HUES48 (cell line): ENCODE measurements at regions not wholly inside any gene's neighbourhood (a gene's known extent, or its start where the extent isn't known, plus 50 kb on each side); places are given as distances from the start of the nearest gene placed in this dataset.
"Not testable (repeated sequence)": the region's sequence is repeated elsewhere in the genome, so short reads cannot be mapped to it uniquely, and the experiment has no call there.

Experiments used
- H3K27ac ChIP-seq: one replicate; pipeline ENCODE4 v1.7.0; 2013; ENCODE audit warnings: low read depth, low read length, inconsistent platforms
- H3K27me3 ChIP-seq: 2 replicates; pipeline ENCODE4 v1.6.1; 2013; ENCODE audit warnings: mild to moderate bottlenecking, low read length; ENCODE audit not compliant: control insufficient read depth, insufficient read depth
- H3K36me3 ChIP-seq: 2 replicates; pipeline ENCODE4 v1.6.1; 2013; ENCODE audit warnings: low read length; ENCODE audit not compliant: control insufficient read depth, insufficient read depth
- H3K4me1 ChIP-seq: 2 replicates; pipeline ENCODE4 v1.6.1; 2013; ENCODE audit warnings: mild to moderate bottlenecking, low read length; ENCODE audit not compliant: control insufficient read depth, insufficient read depth
- H3K4me3 ChIP-seq: 2 replicates; pipeline ENCODE4 v1.5.1; 2013; ENCODE audit warnings: mild to moderate bottlenecking, low read depth, low read length
- H3K9ac ChIP-seq: 2 replicates; pipeline ENCODE4 v1.6.1; 2013; ENCODE audit warnings: mild to moderate bottlenecking, low read depth, low read length, moderate library complexity
- H3K9me3 ChIP-seq: 2 replicates; pipeline ENCODE4 v1.6.1; 2013; ENCODE audit warnings: low read length; ENCODE audit not compliant: control insufficient read depth, insufficient read depth

GRCh38 chr2:123648956-123649355, 376.1 kb upstream of the CNTNAP5 start:
- H3K4me3 ChIP-seq = no peak overlapping the region
- H3K27me3 ChIP-seq = no peaks in the 10 kb centered on the region
- peaks cover 10% of the 10 kb centered on the region; the same call in 1 of the 2 replicates for H3K4me1 ChIP-seq
- no peaks in the 10 kb centered on the region for H3K36me3 ChIP-seq
- H3K9me3 ChIP-seq = no peaks in the 10 kb centered on the region
- H3K9ac ChIP-seq = no peak overlapping the region
- H3K27ac ChIP-seq = no peak overlapping the region

- peaks cover 10% of the 10 kb centered on the region; the same call in 1 of the 2 replicates for H3K4me1 ChIP-seq
- H3K9me3 ChIP-seq = no peaks in the 10 kb centered on the region
- H3K4me3 ChIP-seq = no peak overlapping the region
- H3K36me3 ChIP-seq = no peaks in the 10 kb centered on the region
- H3K9ac ChIP-seq = no peak overlapping the region
- H3K27me3 ChIP-seq = no peaks in the 10 kb centered on the region
- H3K27ac ChIP-seq = no peak overlapping the region
Measured at GRCh38 chr2:123651151-123651550, 373.9 kb upstream of the CNTNAP5 start.

GRCh38 chr2:123652320-123652719, 372.8 kb upstream of the CNTNAP5 start:
- H3K27me3 ChIP-seq = no peaks in the 10 kb centered on the region
- peaks cover 2% of the 10 kb centered on the region for H3K9me3 ChIP-seq
- no peak overlapping the region for H3K9ac ChIP-seq
- no peak overlapping the region for H3K27ac ChIP-seq
- no peaks in the 10 kb centered on the region for H3K36me3 ChIP-seq
- H3K4me1 ChIP-seq = peaks cover 9% of the 10 kb centered on the region; the same call in 1 of the 2 replicates
- no peak overlapping the region for H3K4me3 ChIP-seq

- Histone ChIP-seq H3K27me3 (no peaks in the 10 kb centered on the region), H3K27ac (no peak overlapping the region), H3K9ac (no peak overlapping the region), H3K36me3 (no peaks in the 10 kb centered on the region), H3K9me3 (peaks cover 26% of the 10 kb centered on the region), H3K4me3 (no peak overlapping the region), H3K4me1 (no peaks in the 10 kb centered on the region)
Measured at GRCh38 chr2:123656590-123656989, 368.5 kb upstream of the CNTNAP5 start.

- Histone ChIP-seq H3K4me3 (no peak overlapping the region), H3K9ac (no peak overlapping the region), H3K36me3 (no peaks in the 10 kb centered on the region), H3K27ac (no peak overlapping the region), H3K9me3 (peaks cover 26% of the 10 kb centered on the region), H3K27me3 (no peaks in the 10 kb centered on the region), H3K4me1 (peaks cover 5% of the 10 kb centered on the region; the same call in 1 of the 2 replicates)
Measured at GRCh38 chr2:123659120-123659519, 366.0 kb upstream of the CNTNAP5 start.

GRCh38 chr2:123670286-123670685, 354.8 kb upstream of the CNTNAP5 start:
- Histone ChIP-seq H3K36me3 (no peaks in the 10 kb centered on the region), H3K27me3 (no peaks in the 10 kb centered on the region), H3K4me3 (no peak overlapping the region), H3K4me1 (no peaks in the 10 kb centered on the region), H3K9me3 (no peaks in the 10 kb centered on the region), H3K9ac (no peak overlapping the region), H3K27ac (no peak overlapping the region)

- H3K36me3 ChIP-seq, H3K9me3 ChIP-seq, H3K4me3 ChIP-seq, H3K4me1 ChIP-seq, H3K27ac ChIP-seq, H3K27me3 ChIP-seq, H3K9ac ChIP-seq: not testable (repeated sequence)
Measured at GRCh38 chr2:123683797-123684196, 341.3 kb upstream of the CNTNAP5 start.

- Histone ChIP-seq H3K36me3 (no peaks in the 10 kb centered on the region), H3K9me3 (no peaks in the 10 kb centered on the region), H3K4me1 (peaks cover 3% of the 10 kb centered on the region; the same call in 1 of the 2 replicates), H3K27ac (no peak overlapping the region), H3K27me3 (no peaks in the 10 kb centered on the region), H3K9ac (no peak overlapping the region), H3K4me3 (no peak overlapping the region)
Measured at GRCh38 chr2:123687064-123687463, 338.0 kb upstream of the CNTNAP5 start.

GRCh38 chr2:123688231-123688940, 336.7 kb upstream of the CNTNAP5 start:
- H3K4me3 ChIP-seq = no peak overlapping the region
- no peak overlapping the region for H3K27ac ChIP-seq
- peaks cover 6% of the 10 kb centered on the region; the same call in 1 of the 2 replicates for H3K4me1 ChIP-seq
- no peak overlapping the region for H3K9ac ChIP-seq
- no peaks in the 10 kb centered on the region for H3K9me3 ChIP-seq
- no peaks in the 10 kb centered on the region for H3K27me3 ChIP-seq
- no peaks in the 10 kb centered on the region for H3K36me3 ChIP-seq

GRCh38 chr2:123692121-123692520, 333.0 kb upstream of the CNTNAP5 start:
- Histone ChIP-seq H3K36me3 (no peaks in the 10 kb centered on the region), H3K4me3 (no peak overlapping the region), H3K9ac (no peak overlapping the region), H3K9me3 (no peaks in the 10 kb centered on the region), H3K27me3 (no peaks in the 10 kb centered on the region), H3K4me1 (peaks cover 6% of the 10 kb centered on the region; the same call in 1 of the 2 replicates), H3K27ac (no peak overlapping the region)

- Histone ChIP-seq H3K9me3 (no peaks in the 10 kb centered on the region), H3K36me3 (no peaks in the 10 kb centered on the region), H3K4me1 (peaks cover 6% of the 10 kb centered on the region; the same call in 1 of the 2 replicates), H3K27ac (no peak overlapping the region), H3K9ac (no peak overlapping the region), H3K27me3 (no peaks in the 10 kb centered on the region), H3K4me3 (no peak overlapping the region)
Measured at GRCh38 chr2:123693836-123694235, 331.3 kb upstream of the CNTNAP5 start.
